Duodenal mucosa (tissue), 2 donors: ENCODE measurements at regions not wholly inside any gene's neighbourhood (a gene's known extent, or its start where the extent isn't known, plus 50 kb on each side); places are given as distances from the start of the nearest gene placed in this dataset.
"Not testable (repeated sequence)": the region's sequence is repeated elsewhere in the genome, so short reads cannot be mapped to it uniquely, and the experiment has no call there.

Experiments used
- H3K27ac ChIP-seq: one replicate; pipeline ENCODE4 v1.7.0; 2013; ENCODE audit warnings: low read depth, low read length
- H3K27me3 ChIP-seq, 2 donors: one replicate each; pipeline ENCODE4 v1.7.0; 2013; ENCODE audit warnings: low read length in 2 of 2, control low read depth in 1 of 2; ENCODE audit not compliant: insufficient read depth in 2 of 2, control insufficient read depth in 1 of 2
- H3K36me3 ChIP-seq, 2 donors: one replicate each; pipeline ENCODE4 v1.7.0; 2013; ENCODE audit warnings: low read length in 2 of 2, control low read depth in 1 of 2; ENCODE audit not compliant: insufficient read depth in 2 of 2, control insufficient read depth in 1 of 2
- H3K4me1 ChIP-seq, 2 donors: one replicate each; pipeline ENCODE4 v1.7.0; 2013; ENCODE audit warnings: low read length in 2 of 2, control low read depth in 1 of 2; ENCODE audit not compliant: insufficient read depth in 2 of 2, control insufficient read depth in 1 of 2
- H3K4me3 ChIP-seq, 2 donors: one replicate each; pipeline ENCODE4 v1.7.0; 2013; ENCODE audit warnings: low read length in 2 of 2, low read depth in 1 of 2
- H3K9ac ChIP-seq, 2 donors: one replicate each; pipeline ENCODE4 v1.7.0; 2013; ENCODE audit warnings: low read length in 2 of 2, low read depth in 1 of 2
- H3K9me3 ChIP-seq, 2 donors: one replicate each; pipeline ENCODE4 v1.7.0; 2013; ENCODE audit warnings: low read length in 2 of 2, control low read depth in 1 of 2; ENCODE audit not compliant: control insufficient read depth in 1 of 2

DNA sequence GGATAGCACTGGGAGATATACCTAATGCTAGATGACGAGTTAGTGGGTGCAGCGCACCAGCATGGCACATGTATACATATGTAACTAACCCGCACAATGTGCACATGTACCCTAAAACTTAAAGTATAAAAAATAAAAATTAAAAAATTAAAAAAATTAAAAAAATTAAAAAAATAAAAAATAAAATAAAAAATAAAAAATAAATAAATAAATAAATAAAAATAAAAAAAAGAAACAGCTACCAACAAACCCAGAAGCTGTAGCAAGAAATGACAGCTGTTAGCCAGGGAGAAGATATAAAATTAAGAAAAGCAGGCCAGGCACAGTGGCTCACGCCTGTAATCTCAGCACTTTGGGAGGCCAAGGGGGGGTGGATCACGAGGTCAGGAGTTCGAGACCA lies 361.3 kb upstream of the ATP11B start:
- H3K9me3 ChIP-seq, H3K4me3 ChIP-seq, H3K4me1 ChIP-seq, H3K27ac ChIP-seq, H3K9ac ChIP-seq, H3K27me3 ChIP-seq, H3K36me3 ChIP-seq: not testable (repeated sequence)

DNA sequence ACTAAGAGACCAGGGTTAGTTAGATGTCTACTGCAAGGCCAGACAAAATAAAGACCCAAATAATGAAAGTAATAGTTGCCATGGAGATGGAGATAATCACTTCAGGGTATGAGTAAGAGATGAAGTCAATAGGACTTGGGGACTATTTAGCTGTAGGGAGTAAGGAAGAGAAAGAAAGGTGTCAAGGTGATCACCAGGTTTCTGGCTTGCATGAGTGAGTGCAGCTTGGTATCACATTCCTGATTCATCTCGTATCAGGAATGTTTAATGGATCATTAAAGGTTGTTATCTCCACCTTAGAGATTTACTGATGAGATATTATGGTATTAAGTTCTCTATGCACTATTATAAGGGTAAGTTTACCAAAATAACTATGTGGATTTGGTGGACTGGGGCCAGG lies 357.4 kb upstream of the ATP11B start:
- Histone ChIP-seq H3K9ac (no peak overlapping the region), H3K27ac (no peak overlapping the region), H3K36me3 (no peaks in the 10 kb centered on the region), H3K4me1 (no peaks in the 10 kb centered on the region), H3K4me3 (no peak overlapping the region), H3K9me3 (no peaks in the 10 kb centered on the region), H3K27me3 (no peaks in the 10 kb centered on the region)

DNA sequence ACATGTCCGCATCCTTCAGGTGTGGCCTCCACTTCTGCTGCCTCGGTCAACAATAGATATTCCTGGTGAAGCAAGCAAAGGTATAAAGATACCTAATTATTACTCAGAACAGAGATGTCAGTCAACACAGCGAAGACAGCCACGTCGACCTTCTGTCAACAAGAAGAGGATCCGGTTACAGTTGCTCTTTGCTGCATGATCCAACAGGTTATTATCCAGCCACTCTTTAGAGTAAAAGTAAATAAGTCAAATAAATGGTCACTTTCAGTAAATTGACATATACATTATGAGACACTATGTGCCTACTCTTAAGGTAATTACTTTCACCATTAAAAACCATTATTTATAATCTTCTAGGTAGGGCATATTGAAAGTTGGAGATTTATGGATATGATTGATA lies 356.8 kb upstream of the ATP11B start:
- H3K27ac ChIP-seq, result no peak overlapping the region
- no peak overlapping the region for H3K4me3 ChIP-seq

DNA sequence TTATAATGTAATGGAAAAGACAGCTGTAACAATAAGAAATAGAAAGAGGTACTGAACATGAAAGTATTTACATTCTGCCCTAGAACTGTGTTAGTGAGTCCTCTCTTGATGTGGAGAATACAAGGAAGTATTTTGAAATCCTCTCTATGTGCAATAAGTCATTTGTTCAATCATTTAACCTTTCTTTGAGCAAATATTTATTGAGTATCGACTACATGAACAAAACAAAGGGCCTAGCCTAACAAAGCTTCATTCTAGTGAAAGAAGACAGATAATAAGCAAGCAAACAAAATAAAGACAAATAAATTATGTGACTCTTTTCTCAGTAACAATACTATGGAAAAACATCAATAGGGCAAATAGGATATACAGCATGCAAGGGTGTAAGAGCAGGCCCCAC lies 354.9 kb upstream of the ATP11B start:
- Histone ChIP-seq H3K27me3 (no peaks in the 10 kb centered on the region), H3K9ac (no peak overlapping the region), H3K27ac (no peak overlapping the region), H3K9me3 (no peaks in the 10 kb centered on the region), H3K36me3 (no peaks in the 10 kb centered on the region), H3K4me1 (no peaks in the 10 kb centered on the region), H3K4me3 (no peak overlapping the region)

More for the DNA sequence above, 356.8 kb upstream of the ATP11B start:
- H3K27me3 ChIP-seq, result no peaks in the 10 kb centered on the region
- H3K36me3 ChIP-seq, result no peaks in the 10 kb centered on the region
- no peak overlapping the region for H3K9ac ChIP-seq
- H3K4me1 ChIP-seq, result no peaks in the 10 kb centered on the region
- H3K9me3 ChIP-seq, result no peaks in the 10 kb centered on the region

DNA sequence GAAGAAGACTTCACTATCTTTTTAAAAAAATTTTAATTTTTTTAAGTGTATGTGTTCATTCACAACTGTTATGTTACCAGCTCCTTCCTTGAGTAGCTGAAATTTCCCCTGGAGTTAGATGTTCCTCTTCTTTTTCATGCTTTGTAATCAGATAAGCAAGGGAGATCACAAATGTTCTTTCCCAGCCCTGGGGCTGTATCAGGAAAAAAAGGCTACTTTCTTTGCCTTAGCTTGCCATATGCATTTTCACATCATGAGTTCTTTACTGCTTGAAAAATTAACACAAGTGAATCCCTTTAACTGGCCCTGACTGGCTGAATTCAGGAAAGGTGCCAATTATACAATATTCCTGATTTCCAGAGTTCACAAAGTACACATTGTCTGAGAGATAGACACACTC lies 353.2 kb upstream of the ATP11B start:
- H3K27ac ChIP-seq, result no peak overlapping the region
- H3K9me3 ChIP-seq, result no peaks in the 10 kb centered on the region
- no peaks in the 10 kb centered on the region for H3K36me3 ChIP-seq
- no peaks in the 10 kb centered on the region for H3K4me1 ChIP-seq
- H3K27me3 ChIP-seq, result no peaks in the 10 kb centered on the region
- H3K9ac ChIP-seq, result no peak overlapping the region
- no peak overlapping the region for H3K4me3 ChIP-seq

DNA sequence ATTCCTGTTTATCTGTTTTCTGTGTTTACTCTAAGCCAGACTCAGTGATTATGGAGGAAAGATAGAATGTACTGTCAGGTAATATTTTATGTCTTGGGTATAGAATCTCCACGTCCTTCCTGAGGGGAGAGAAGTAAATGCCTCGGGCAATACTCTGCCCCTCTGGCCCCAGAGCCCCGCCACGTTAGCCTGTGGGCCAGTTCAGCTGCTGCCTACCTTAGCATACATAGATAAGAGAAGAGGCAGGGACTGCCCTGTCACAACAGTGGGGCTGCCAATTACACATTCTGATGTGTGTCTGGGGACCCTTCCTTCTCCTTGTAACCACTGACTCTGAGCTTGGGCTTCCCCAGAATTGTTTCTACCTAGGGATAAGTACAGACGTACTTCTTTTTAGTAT lies 347.7 kb upstream of the ATP11B start:
- Histone ChIP-seq H3K9me3 (no peaks in the 10 kb centered on the region), H3K4me1 (no peaks in the 10 kb centered on the region), H3K36me3 (no peaks in the 10 kb centered on the region), H3K27ac (no peak overlapping the region), H3K9ac (no peak overlapping the region), H3K4me3 (no peak overlapping the region), H3K27me3 (no peaks in the 10 kb centered on the region)

DNA sequence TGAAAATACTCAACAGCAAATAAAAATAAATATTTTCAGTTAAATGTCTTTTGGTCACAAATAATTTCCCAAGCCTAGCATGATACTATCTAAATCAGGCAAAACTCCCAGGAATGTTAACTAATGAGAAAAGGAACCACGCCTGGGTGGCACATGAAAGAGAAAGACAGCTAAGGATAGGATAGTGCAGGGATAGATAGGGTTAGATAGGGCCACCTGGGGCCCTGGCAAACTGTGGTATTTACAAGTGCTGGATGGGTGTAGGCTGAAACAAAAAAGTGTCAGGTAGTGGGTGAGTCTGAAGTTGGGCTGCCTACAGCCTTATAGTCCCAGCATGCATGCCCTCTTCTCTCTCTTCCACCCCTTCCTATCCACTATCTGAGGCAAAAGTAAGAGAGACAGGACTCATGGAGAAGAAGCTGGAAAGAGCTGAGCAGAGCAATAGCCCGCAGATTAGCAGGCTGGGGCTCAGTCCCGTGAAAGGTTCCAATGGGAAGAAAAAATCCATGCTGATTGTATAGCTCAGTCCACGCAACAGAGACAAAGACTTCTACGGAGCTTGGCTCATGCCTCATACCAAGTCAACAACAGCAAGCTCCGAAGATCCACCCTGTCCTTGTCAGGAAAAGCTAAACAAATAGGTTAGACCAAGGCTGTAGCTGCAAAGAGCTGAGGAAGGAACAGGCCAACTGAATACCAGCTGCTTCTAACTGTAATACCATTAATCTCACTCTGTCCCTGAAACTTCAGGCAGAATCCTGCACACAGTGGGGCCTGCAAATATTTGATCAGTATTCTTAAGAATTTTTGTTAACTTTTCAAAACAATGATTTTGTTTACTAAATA lies 342.1 kb upstream of the ATP11B start:
- Histone ChIP-seq H3K9me3 (no peaks in the 10 kb centered on the region), H3K9ac (no peak overlapping the region)

DNA sequence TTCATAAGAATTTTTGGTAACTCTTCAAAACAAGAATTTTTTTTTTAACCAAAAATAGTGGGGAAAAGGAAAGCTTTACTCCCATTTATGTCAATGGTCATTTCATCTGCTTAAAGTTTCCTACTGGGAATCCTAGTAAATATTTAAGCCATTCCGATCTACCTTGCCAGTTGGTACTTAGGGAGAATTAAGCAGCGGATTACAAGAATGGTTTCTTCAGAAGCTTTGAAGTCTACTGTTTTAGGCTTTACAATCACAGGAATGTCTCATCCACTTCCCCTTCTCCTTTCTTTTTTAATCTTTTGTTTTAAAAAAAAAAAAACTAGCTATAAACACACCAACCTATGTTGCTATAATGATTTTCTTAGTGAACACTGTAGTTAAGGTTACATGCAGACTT lies 341.4 kb upstream of the ATP11B start:
- no peak overlapping the region for H3K27ac ChIP-seq
- H3K9ac ChIP-seq, result no peak overlapping the region
- H3K4me1 ChIP-seq, result no peaks in the 10 kb centered on the region
- H3K9me3 ChIP-seq, result no peaks in the 10 kb centered on the region
- H3K27me3 ChIP-seq, result no peaks in the 10 kb centered on the region
- H3K4me3 ChIP-seq, result no peak overlapping the region
- no peaks in the 10 kb centered on the region for H3K36me3 ChIP-seq

More for the DNA sequence above, 342.1 kb upstream of the ATP11B start:
- Histone ChIP-seq H3K36me3 (no peaks in the 10 kb centered on the region), H3K27ac (no peak overlapping the region), H3K4me1 (no peaks in the 10 kb centered on the region), H3K27me3 (no peaks in the 10 kb centered on the region), H3K4me3 (no peak overlapping the region)

DNA sequence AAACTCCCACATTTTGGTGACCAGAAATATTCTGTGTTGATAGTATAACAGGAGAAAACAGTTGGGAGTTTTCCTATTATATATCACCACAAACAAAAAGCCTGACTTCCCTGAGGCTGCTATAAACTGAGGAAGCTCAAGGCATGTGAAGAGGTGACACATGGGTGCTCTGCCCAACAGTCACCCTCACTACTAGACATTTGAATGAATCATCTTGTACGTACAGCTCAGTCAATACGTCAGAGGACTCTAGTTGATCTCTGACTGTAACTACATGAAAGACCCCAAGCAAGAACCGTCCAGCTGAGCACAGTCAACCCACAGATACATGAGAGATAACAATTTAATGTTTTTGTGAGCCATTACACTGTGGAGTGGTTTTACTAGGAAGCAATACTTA lies 338.3 kb upstream of the ATP11B start:
- Histone ChIP-seq H3K36me3 (no peaks in the 10 kb centered on the region), H3K9me3 (no peaks in the 10 kb centered on the region), H3K27ac (no peak overlapping the region), H3K9ac (no peak overlapping the region), H3K4me1 (no peaks in the 10 kb centered on the region), H3K4me3 (no peak overlapping the region), H3K27me3 (no peaks in the 10 kb centered on the region)

DNA sequence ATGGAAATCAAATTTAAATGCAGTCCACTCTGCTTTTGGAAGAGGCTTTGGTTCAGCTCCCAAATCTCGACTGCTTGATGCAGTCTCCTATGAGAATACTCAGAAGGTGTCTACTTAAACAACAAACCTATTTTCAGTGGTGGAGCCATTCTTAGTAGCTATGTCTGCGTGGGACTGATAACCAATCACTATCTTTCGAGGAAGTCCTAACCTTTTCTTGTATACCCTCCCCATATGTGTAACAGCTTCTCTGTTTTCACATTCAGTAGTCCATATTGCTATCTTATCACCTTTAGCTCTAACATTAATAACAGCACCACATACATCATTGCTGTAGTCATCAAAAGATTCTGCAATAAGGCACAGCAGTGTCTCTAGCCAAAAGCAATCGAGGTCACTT lies 333.0 kb upstream of the ATP11B start:
- no peaks in the 10 kb centered on the region for H3K9me3 ChIP-seq
- H3K4me1 ChIP-seq, result no peaks in the 10 kb centered on the region
- H3K36me3 ChIP-seq, result no peaks in the 10 kb centered on the region
- H3K27me3 ChIP-seq, result no peaks in the 10 kb centered on the region
- H3K4me3 ChIP-seq, result no peak overlapping the region
- no peak overlapping the region for H3K27ac ChIP-seq
- no peak overlapping the region for H3K9ac ChIP-seq
